ENCODE measurements at regions not wholly inside any gene's neighbourhood (a gene's known extent, or its start where the extent isn't known, plus 50 kb on each side); places are given as distances from the start of the nearest gene placed in this dataset.
"Not testable (repeated sequence)": the region's sequence is repeated elsewhere in the genome, so short reads cannot be mapped to it uniquely, and the experiment has no call there.

DNA sequence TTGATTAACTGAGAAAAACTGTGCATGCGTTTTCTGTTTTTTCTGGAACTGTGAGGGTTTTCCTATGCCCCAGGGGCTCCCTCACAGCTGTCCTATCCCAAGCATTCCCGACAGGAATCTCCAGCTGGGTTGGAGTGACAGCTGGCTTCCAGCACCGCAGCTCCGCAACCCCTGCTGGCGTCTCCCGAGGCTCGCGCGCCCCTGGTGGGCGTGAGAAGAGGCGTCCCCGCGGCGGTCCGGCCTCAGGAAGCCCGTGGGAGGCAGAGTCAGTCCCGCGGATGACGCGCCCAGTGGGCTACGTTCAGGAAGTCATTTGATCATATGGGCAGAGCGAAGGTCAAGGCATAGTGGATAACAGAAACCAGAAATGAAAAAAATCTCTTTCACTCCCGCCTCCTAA lies 821.9 kb downstream of the SPATA31A1 start:
- not testable (repeated sequence) for H3K4me1 ChIP-seq (ENCODE audit: control insufficient read depth, insufficient read depth, low read length, unreplicated experiment); H3K79me2 ChIP-seq (ENCODE audit: control insufficient read depth, insufficient read depth, low read length, unreplicated experiment); H3K36me3 ChIP-seq (ENCODE audit: insufficient read depth, low read length); H2AFZ ChIP-seq (ENCODE audit: low read length, unreplicated experiment); H3K27me3 ChIP-seq (ENCODE audit: insufficient read depth, low read length); H3K27ac ChIP-seq (ENCODE audit: low read depth, low read length); H3K4me3 ChIP-seq (ENCODE audit: low read depth, low read length)

DNA sequence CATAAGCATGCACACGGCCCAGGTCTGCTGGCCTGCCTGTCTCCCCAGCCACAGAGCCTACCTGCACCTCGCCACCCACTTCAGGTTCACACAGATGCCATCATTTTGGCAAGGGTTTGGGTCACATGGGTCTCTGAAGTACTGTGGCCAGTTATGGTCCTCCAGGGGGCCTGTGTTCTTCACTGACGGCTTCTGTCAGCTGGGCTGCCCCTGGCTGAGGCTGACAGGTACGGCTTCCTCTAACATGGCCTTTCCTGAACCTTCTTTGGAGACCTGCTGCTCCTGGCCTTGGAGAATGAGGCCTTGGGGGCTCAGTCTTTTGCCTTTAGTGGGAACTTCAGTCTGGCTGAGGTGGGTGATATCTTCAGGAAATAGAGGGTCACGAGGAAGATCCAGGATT lies 835.9 kb downstream of the SPATA31A1 start:
- H3K79me2 ChIP-seq (ENCODE audit: control insufficient read depth, insufficient read depth, low read length, unreplicated experiment); H2AFZ ChIP-seq (ENCODE audit: low read length, unreplicated experiment); H3K27me3 ChIP-seq (ENCODE audit: insufficient read depth, low read length); H3K27ac ChIP-seq (ENCODE audit: low read depth, low read length); H3K4me3 ChIP-seq (ENCODE audit: low read depth, low read length); H3K36me3 ChIP-seq (ENCODE audit: insufficient read depth, low read length); H3K4me1 ChIP-seq (ENCODE audit: control insufficient read depth, insufficient read depth, low read length, unreplicated experiment): not testable (repeated sequence)

GRCh38 chr9:40192162-40192561 lies 836.7 kb downstream of the SPATA31A1 start:
- H2AFZ ChIP-seq (ENCODE audit: low read length, unreplicated experiment); H3K36me3 ChIP-seq (ENCODE audit: insufficient read depth, low read length); H3K27ac ChIP-seq (ENCODE audit: low read depth, low read length); H3K79me2 ChIP-seq (ENCODE audit: control insufficient read depth, insufficient read depth, low read length, unreplicated experiment); H3K4me1 ChIP-seq (ENCODE audit: control insufficient read depth, insufficient read depth, low read length, unreplicated experiment); H3K4me3 ChIP-seq (ENCODE audit: low read depth, low read length); H3K27me3 ChIP-seq (ENCODE audit: insufficient read depth, low read length): not testable (repeated sequence)

DNA sequence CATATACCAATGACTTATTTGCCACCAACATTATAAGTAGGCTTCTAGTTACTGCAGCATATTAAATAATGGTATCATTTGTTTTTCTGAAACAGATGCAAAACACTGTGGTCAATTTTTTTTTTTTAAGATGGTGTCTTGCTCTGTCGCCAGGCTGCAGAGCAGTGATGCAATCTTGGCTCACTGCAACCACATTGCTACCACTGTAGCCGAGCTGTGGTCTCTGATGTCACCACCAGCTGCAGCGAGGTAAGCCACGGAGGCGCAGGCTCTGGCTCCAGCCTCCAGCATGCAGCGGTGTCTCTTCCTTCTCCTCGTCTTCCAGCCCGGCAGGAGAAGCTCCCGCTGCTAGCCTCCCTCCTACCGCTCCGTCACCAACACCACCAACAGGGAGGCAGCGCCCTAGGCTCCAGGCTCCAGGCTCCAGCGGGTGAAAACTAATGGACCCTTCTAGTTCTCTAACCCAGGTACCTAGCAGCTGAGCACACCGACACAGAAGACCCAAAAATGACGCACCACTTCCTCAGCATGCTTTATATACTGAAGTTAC lies 840.8 kb downstream of the SPATA31A1 start:
- H3K27me3 ChIP-seq (ENCODE audit: insufficient read depth, low read length); H2AFZ ChIP-seq (ENCODE audit: low read length, unreplicated experiment); H3K4me1 ChIP-seq (ENCODE audit: control insufficient read depth, insufficient read depth, low read length, unreplicated experiment); H3K4me3 ChIP-seq (ENCODE audit: low read depth, low read length); H3K36me3 ChIP-seq (ENCODE audit: insufficient read depth, low read length); H3K79me2 ChIP-seq (ENCODE audit: control insufficient read depth, insufficient read depth, low read length, unreplicated experiment); H3K27ac ChIP-seq (ENCODE audit: low read depth, low read length): not testable (repeated sequence)

- H3K27me3 ChIP-seq (ENCODE audit: insufficient read depth, low read length); H3K79me2 ChIP-seq (ENCODE audit: control insufficient read depth, insufficient read depth, low read length, unreplicated experiment); H3K4me1 ChIP-seq (ENCODE audit: control insufficient read depth, insufficient read depth, low read length, unreplicated experiment): not testable (repeated sequence)
Observed at GRCh38 chr9:40196803-40197202, 841.3 kb downstream of the SPATA31A1 start.

DNA sequence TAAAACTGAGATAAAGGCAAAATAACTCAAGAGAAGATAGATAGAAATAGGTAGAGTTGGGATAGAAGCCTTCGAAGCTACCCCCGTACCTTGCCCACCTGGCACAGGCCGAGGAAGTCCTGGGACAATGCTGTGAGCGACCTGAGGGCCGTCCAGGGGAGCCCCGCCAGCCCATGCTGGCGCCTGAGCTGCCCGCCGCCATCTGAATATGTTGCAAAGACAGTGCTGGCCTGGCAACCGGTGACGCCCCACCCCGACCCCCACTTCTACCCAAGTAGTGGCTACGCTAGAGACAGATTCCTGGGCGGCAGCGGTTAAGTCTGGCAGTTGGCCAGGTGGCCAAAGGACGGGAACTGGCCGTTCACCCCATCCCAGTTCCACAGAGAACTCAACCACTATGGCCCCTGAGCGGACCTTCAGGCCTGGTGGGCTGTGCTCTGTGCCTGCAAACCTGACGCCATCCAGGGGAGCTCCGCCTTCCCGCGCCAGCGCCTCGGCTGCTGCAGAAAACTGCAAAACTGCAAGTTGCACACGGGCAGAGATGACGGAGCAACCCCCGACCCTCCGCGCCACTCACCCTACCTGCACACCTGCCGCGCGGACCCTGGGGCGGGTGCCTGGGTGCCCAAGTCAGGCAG lies 866.2 kb downstream of the SPATA31A1 start:
- not testable (repeated sequence) for H3K79me2 ChIP-seq (ENCODE audit: control insufficient read depth, insufficient read depth, low read length, unreplicated experiment); H3K27ac ChIP-seq (ENCODE audit: low read depth, low read length); H3K36me3 ChIP-seq (ENCODE audit: insufficient read depth, low read length); H3K27me3 ChIP-seq (ENCODE audit: insufficient read depth, low read length); H2AFZ ChIP-seq (ENCODE audit: low read length, unreplicated experiment); H3K4me3 ChIP-seq (ENCODE audit: low read depth, low read length); H3K4me1 ChIP-seq (ENCODE audit: control insufficient read depth, insufficient read depth, low read length, unreplicated experiment)

More at GRCh38 chr9:40196803-40197202, 841.3 kb downstream of the SPATA31A1 start:
- H3K27ac ChIP-seq (ENCODE audit: low read depth, low read length); H3K4me3 ChIP-seq (ENCODE audit: low read depth, low read length); H3K36me3 ChIP-seq (ENCODE audit: insufficient read depth, low read length); H2AFZ ChIP-seq (ENCODE audit: low read length, unreplicated experiment): not testable (repeated sequence)

DNA sequence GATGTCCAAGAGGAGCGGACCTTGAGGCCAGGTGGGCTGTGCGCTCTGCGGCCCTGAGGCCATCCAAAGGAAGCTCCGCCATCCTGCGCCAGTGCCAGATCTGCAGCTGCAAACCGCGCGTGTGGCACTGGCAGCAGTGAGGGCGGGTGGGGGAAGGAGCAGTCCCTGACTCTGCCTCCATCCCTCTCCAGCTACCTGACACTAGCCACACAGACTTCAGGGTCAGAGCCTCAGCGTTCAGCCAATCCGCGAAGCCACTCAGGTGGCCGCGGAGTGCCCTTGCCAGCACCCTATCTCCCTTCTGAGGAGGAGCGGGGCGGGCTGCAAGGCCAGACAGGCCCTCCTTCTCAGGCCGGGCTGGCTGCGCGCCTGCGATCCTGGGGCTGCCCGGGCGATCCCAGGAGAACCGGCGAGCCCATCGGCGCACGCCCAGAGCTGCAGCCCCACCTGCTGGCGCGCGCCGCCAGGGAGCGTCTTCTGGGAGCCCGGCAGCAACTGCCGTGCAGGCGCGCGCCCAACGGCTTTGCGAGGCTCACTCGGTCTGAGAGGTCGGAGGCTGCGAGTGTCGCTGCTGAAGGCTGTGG lies 867.2 kb downstream of the SPATA31A1 start:
- H3K4me1 ChIP-seq (ENCODE audit: control insufficient read depth, insufficient read depth, low read length, unreplicated experiment); H3K79me2 ChIP-seq (ENCODE audit: control insufficient read depth, insufficient read depth, low read length, unreplicated experiment); H3K36me3 ChIP-seq (ENCODE audit: insufficient read depth, low read length); H3K27ac ChIP-seq (ENCODE audit: low read depth, low read length); H2AFZ ChIP-seq (ENCODE audit: low read length, unreplicated experiment); H3K4me3 ChIP-seq (ENCODE audit: low read depth, low read length); H3K27me3 ChIP-seq (ENCODE audit: insufficient read depth, low read length): not testable (repeated sequence)

GRCh38 chr9:40223353-40223752 lies 867.9 kb downstream of the SPATA31A1 start:
- not testable (repeated sequence) for H3K27ac ChIP-seq (ENCODE audit: low read depth, low read length); H3K4me1 ChIP-seq (ENCODE audit: control insufficient read depth, insufficient read depth, low read length, unreplicated experiment); H3K36me3 ChIP-seq (ENCODE audit: insufficient read depth, low read length); H3K27me3 ChIP-seq (ENCODE audit: insufficient read depth, low read length); H3K4me3 ChIP-seq (ENCODE audit: low read depth, low read length); H2AFZ ChIP-seq (ENCODE audit: low read length, unreplicated experiment); H3K79me2 ChIP-seq (ENCODE audit: control insufficient read depth, insufficient read depth, low read length, unreplicated experiment)
